Mucosa of rectum (tissue), 2 donors: ENCODE measurements at regions not wholly inside any gene's neighbourhood (a gene's known extent, or its start where the extent isn't known, plus 50 kb on each side); places are given as distances from the start of the nearest gene placed in this dataset.

Source experiments
- H3K27ac ChIP-seq, 2 donors: one replicate each; pipeline ENCODE4 v1.7.0; 2013; ENCODE audit warnings: inconsistent platforms in 2 of 2, low read depth in 2 of 2, low read length in 2 of 2
- H3K27me3 ChIP-seq, 2 donors: one replicate each; pipeline ENCODE4 v1.7.0; 2013; ENCODE audit warnings: low read length in 2 of 2; ENCODE audit not compliant: control insufficient read depth in 2 of 2, insufficient read depth in 2 of 2
- H3K36me3 ChIP-seq, 2 donors: one replicate each; pipeline ENCODE4 v1.7.0; 2013; ENCODE audit warnings: low read length in 2 of 2; ENCODE audit not compliant: control insufficient read depth in 2 of 2, insufficient read depth in 2 of 2
- H3K4me1 ChIP-seq, 2 donors: one replicate each; pipeline ENCODE4 v1.7.0; 2013; ENCODE audit warnings: low read length in 2 of 2, mild to moderate bottlenecking in 1 of 2; ENCODE audit not compliant: control insufficient read depth in 2 of 2, insufficient read depth in 2 of 2
- H3K4me3 ChIP-seq, 2 donors: one replicate each; pipeline ENCODE4 v1.7.0; 2013; ENCODE audit warnings: low read length in 2 of 2
- H3K9ac ChIP-seq, 2 donors: one replicate each; pipeline ENCODE4 v1.7.0; 2013; ENCODE audit warnings: low read length in 2 of 2, low read depth in 1 of 2, mild to moderate bottlenecking in 1 of 2
- H3K9me3 ChIP-seq, 2 donors: one replicate each; pipeline ENCODE4 v1.7.0; 2013; ENCODE audit warnings: low read length in 2 of 2; ENCODE audit not compliant: control insufficient read depth in 2 of 2
- donor health status: healthy.
- donor health status: Normal muscosa, but diverticular disease.

DNA sequence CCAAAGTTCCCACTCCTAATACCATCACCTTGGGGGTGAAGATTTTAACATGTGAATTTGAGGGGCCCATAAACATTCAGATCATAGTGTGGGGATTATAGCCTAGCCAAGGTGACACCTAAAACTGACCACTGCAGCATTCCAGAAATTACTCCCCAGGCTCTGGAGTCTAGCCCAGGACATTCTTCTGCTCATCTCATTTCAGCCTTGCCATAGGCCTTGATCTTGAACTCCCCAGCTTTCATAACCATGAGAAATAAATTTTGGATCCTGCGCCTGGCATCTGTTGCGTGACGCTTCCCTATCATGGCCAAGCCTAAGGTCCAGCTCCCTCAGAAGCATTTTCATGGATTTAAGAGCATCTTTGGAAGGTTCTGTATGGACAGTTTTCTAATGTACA is 502.9 kb upstream of the THBS1 start:
- Histone ChIP-seq H3K9ac (no peak overlapping the region), H3K4me1 (no peaks in the 10 kb centered on the region), H3K36me3 (no peaks in the 10 kb centered on the region), H3K27me3 (no peaks in the 10 kb centered on the region), H3K9me3 (no peaks in the 10 kb centered on the region), H3K27ac (no peak overlapping the region), H3K4me3 (no peak overlapping the region)

DNA sequence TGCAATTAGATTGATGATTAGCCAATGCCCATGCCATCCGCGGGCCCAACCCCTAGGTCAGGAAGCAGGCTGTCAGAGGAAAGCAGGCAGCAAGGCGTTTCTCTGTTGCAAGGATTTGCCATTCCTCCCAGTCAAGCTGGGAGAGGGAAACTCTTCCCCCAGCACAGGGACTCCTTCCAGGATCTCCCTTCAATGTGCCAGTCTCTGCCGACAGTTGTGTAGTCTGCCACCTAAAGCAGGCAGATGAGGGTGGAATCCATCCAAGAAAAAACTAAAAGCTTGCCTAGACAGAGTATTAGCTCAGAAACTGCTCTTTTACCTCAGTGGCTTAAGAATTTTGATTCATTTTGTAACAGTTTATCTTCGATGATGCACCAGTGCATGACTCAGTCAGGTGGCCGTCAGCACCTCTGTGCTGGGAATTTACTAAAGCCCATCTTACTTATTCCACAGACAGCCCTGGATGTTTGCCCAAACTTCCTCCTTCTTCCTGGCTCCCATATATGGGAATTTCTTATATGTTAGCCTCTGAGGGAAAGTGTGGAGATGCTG is 501.5 kb upstream of the THBS1 start:
- no peaks in the 10 kb centered on the region for H3K4me1 ChIP-seq
- H3K27ac ChIP-seq, result no peak overlapping the region
- H3K4me3 ChIP-seq, result no peak overlapping the region
- H3K9me3 ChIP-seq, result no peaks in the 10 kb centered on the region
- no peaks in the 10 kb centered on the region for H3K27me3 ChIP-seq
- H3K9ac ChIP-seq, result no peak overlapping the region
- no peaks in the 10 kb centered on the region for H3K36me3 ChIP-seq

DNA sequence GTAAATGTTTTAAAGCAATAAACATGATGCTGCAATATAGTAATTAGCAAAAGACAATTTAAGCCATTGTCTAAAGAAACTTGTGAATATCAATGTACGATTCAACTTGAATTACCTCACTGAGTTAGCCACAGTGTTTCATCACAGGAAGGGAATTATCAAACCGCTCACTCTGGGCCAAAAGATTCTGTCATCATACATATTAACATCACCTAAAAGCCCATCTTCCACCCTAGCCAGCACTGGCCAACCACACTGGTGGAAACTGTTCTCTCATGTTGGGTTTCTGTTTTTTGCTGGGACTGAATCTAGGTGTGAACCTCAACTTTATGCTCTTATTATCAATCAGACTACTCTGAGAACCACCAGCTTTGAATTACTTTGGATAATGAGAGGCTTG is 497.7 kb upstream of the THBS1 start:
- H3K27ac ChIP-seq, result no peak overlapping the region

DNA sequence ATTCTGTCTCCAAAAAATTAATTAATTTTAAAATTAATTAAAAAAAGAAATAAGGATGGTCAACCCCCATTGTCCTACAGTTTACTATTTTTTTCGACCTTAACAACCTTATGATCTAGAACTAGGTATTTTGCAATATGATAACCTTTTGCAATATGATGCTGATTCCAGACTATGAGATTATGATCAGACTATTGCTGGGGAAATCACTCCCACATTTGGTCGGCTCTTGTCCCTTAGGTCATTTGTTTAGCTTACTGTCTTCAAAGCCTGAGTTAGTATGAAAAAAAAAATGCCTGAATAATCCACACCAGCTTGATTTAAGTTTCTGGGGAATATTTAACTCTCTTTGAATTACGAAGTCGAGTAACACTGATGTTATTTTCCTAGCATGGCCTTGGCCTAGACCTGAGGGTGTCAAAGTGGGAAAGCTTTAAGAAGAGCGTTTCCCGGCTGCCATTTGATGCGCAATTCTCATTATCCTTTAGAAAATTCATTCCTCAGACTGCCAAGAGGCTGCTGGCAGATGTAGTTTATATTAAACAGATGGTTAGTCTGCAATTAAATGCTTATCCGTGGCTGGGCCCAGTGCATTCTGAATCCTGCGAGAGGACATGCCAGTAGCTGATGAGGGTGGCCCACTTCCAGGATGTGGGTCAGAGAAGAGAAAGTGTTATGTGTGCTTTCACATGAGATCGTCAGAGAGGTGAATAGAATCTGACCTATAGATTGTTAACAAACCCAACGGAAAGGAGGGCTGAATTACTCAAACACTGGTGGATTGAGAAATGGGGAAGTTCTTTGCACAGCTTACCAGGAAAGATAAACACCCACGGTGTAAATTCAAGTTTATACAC is 496.0 kb upstream of the THBS1 start:
- peak overlapping the region in 1 of 2 donors; percentile 10 for H3K27ac ChIP-seq
- no peaks in the 10 kb centered on the region for H3K36me3 ChIP-seq
- no peak overlapping the region for H3K4me3 ChIP-seq
- H3K4me1 ChIP-seq, result no peaks in the 10 kb centered on the region
- H3K9me3 ChIP-seq, result no peaks in the 10 kb centered on the region
- no peak overlapping the region for H3K9ac ChIP-seq
- H3K27me3 ChIP-seq, result no peaks in the 10 kb centered on the region

More for the DNA sequence above, 497.7 kb upstream of the THBS1 start:
- Histone ChIP-seq H3K27me3 (no peaks in the 10 kb centered on the region), H3K9me3 (no peaks in the 10 kb centered on the region), H3K4me1 (no peaks in the 10 kb centered on the region), H3K9ac (no peak overlapping the region), H3K4me3 (no peak overlapping the region), H3K36me3 (no peaks in the 10 kb centered on the region)

DNA sequence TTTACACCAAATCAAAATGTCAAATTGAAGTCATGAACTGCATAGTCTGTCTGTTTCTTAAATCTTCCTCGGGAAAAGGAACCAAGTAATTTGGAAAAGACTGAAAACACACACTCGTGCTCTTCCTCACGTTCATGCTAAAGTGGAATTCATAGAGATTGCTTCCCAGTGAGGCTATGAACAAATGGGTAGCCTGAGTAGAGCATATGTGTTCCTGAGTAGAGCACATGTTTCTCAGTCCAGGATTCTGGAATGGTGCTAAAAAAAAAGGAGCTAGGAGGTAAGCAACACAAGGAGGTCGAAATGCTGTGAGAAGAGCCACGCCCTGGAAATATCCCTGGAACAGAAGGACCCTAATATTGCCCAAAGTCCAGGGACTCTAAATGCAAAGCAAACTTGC is 494.2 kb upstream of the THBS1 start:
- Histone ChIP-seq H3K9me3 (no peaks in the 10 kb centered on the region), H3K36me3 (no peaks in the 10 kb centered on the region), H3K27me3 (no peaks in the 10 kb centered on the region), H3K9ac (no peak overlapping the region), H3K4me1 (no peaks in the 10 kb centered on the region), H3K4me3 (no peak overlapping the region), H3K27ac (no peak overlapping the region)

DNA sequence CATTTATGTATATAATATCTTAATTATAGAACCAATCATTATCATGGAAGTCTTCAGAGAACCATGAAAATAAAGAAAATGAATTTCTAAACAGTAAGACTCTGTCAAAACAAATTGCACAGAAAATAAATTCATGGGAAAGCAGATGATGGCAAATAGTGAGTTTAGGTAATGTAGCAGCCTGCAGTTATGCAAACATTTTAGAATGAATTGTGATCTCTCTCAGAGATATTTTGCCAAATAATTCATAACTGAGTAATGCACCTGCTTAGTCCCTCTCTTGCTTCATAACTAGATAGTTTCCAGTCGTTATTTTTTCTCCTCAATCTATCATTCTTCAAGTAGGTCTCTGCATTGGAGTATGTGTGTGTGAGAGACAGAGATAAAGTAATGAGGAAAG is 492.7 kb upstream of the THBS1 start:
- no peaks in the 10 kb centered on the region for H3K4me1 ChIP-seq

DNA sequence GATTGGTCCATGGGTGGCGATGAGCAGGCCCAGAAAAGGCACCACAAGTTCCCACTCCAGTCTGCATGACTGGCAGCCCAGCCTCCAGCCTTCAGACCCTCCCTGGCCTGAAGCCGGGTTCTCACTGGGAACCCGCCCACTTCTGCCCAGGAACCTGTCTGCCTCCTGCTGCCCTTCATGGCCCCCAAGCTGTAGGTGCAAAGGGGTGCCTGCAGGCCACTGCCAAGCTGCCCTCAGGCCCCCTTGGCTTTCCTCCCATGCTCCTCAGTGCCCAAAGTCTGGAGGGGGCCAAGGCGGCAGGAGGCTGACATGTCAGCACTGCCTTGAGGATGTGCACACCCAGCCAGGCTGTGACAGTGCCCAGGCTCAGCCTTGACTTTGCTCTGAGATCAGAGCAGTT is 488.5 kb upstream of the THBS1 start:
- H3K27me3 ChIP-seq, result no peaks in the 10 kb centered on the region
- H3K4me1 ChIP-seq, result no peaks in the 10 kb centered on the region
- H3K27ac ChIP-seq, result no peak overlapping the region
- H3K9me3 ChIP-seq, result no peaks in the 10 kb centered on the region
- no peak overlapping the region for H3K4me3 ChIP-seq
- H3K36me3 ChIP-seq, result no peaks in the 10 kb centered on the region
- H3K9ac ChIP-seq, result no peak overlapping the region

More for the DNA sequence above, 492.7 kb upstream of the THBS1 start:
- Histone ChIP-seq H3K27me3 (no peaks in the 10 kb centered on the region), H3K9me3 (no peaks in the 10 kb centered on the region), H3K4me3 (no peak overlapping the region), H3K9ac (no peak overlapping the region), H3K27ac (no peak overlapping the region), H3K36me3 (no peaks in the 10 kb centered on the region)

DNA sequence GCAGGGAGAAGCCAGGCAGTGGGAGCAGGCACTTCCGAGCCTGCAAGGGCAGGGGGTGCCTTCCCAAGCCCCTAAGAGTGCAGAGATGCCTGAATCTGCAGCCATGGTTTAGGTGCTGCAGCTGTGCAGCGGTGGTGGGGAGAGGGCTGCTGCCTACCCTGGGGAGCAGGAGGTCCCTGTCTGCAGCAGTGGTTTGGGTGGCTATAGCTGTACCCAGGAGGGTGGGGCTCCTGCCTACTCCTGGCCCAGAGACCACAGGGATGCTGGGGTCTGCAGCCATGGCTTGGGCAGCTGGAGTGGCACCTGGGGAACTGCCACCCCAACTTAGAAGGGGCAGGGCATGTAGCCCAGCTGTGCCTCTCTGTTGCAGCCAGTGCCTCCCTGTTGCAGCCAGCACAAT is 488.1 kb upstream of the THBS1 start:
- H3K9me3 ChIP-seq, result no peaks in the 10 kb centered on the region
- H3K9ac ChIP-seq, result no peak overlapping the region
- no peak overlapping the region for H3K4me3 ChIP-seq
- H3K27ac ChIP-seq, result no peak overlapping the region
- no peaks in the 10 kb centered on the region for H3K4me1 ChIP-seq
- H3K36me3 ChIP-seq, result no peaks in the 10 kb centered on the region
- H3K27me3 ChIP-seq, result no peaks in the 10 kb centered on the region

DNA sequence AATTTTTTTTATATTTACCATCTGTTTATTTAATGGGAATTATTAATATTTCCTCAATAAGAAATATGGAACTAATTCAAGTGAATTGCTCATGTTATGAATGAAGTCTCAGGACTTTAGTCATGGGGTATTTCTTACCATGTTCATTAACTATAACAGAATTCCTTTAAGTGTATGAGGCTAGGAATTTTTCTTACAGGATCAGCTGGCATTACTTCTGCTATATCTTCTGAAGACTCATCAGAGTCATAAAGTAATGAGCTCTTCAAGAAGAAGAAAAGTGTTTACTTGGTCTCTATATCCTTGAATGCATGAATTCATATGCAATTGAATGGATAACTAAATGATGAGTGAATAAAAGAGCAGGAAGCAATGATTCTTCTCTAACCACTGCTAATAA is 486.8 kb upstream of the THBS1 start:
- no peaks in the 10 kb centered on the region for H3K27me3 ChIP-seq
- no peaks in the 10 kb centered on the region for H3K9me3 ChIP-seq
- no peak overlapping the region for H3K27ac ChIP-seq

DNA sequence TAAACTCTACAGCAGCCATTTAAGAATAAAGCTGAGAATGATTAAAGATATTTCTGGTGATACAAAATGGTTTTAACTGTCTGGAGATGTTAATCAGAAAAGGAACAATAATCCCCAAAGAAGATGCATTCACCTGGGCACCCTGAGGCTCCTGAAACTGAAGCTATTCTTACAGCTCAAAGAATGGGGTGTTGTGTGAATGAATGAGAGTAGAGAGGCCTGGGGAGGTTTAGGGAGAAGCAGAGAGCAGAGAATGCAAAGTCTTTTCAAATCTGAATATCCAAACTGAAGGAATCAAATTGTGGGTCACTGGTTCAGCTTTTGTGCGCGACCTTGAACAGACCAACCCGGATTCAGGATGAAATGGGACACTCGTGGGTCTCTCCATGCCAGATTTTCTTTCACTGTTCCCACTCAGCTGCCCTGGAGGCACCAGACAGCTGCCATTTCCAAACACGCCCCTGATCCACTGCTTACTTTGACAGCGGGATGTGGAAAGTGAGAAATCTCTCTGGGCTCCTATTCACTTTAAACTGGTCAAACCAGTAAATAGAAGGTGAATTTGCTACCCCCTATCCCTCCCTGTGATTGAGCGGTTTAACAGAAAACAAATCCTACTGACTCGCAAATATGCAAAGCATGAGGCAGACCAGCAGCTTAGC is 485.5 kb upstream of the THBS1 start:
- Histone ChIP-seq H3K27me3 (no peaks in the 10 kb centered on the region), H3K9ac (no peak overlapping the region), H3K27ac (no peak overlapping the region)

More for the DNA sequence above, 486.8 kb upstream of the THBS1 start:
- Histone ChIP-seq H3K9ac (no peak overlapping the region), H3K36me3 (no peaks in the 10 kb centered on the region), H3K4me3 (no peak overlapping the region), H3K4me1 (no peaks in the 10 kb centered on the region)

More for the DNA sequence above, 485.5 kb upstream of the THBS1 start:
- H3K9me3 ChIP-seq, result no peaks in the 10 kb centered on the region
- H3K4me3 ChIP-seq, result no peak overlapping the region
- H3K4me1 ChIP-seq, result no peaks in the 10 kb centered on the region
- no peaks in the 10 kb centered on the region for H3K36me3 ChIP-seq
